RWPE1 (cell line): ENCODE measurements at regions not wholly inside any gene's neighbourhood (a gene's known extent, or its start where the extent isn't known, plus 50 kb on each side); places are given as distances from the start of the nearest gene placed in this dataset.

ENCODE experiments used
- CTCF ChIA-PET: fragments of 350-600 bp; sonication (Branson Sonifier 250); formaldehyde crosslinking; extraction: SDS; loops from one replicate; lab custom pipeline; 2021; lab: Yijun Ruan, JAX
- POLR2A ChIA-PET: fragments of 400-600 bp; formaldehyde crosslinking; extraction: SDS; loops from one replicate; lab custom pipeline; 2020; ENCODE audit warnings: antibody characterized with exemption; ENCODE audit not compliant: low non-redundant PET; lab: Yijun Ruan, JAX
- DNase-seq: peaks from one replicate; pipeline ENCODE4 v3.0.0; 2012; ENCODE audit warnings: low spot score
- H3K27ac ChIP-seq: fragments of 450-650 bp; 2 replicates; pipeline ENCODE4 v1.5.1; 2017
- CTCF ChIP-seq: fragments of 450-650 bp; conservative IDR thresholded peaks from 2 replicates; pipeline ENCODE4 v1.5.1; 2017; ENCODE audit warnings: low read depth, mild to moderate bottlenecking

- ChIA-PET CTCF (interaction anchor here (0.5 to 0.6 kb wide), 2 partner anchors 69 to 144 kb away, joined by 3 to 4 read pairs; no protein-coding TSS in a partner anchor), POLR2A (no interaction called here)
- no peak overlapping the region for H3K27ac ChIP-seq
- DNase-seq, result no peak
- TF ChIP-seq CTCF, result no peak
Measured at GRCh38 chr5:52177193-52177592, 610.5 kb upstream of the ITGA1 start.

DNA sequence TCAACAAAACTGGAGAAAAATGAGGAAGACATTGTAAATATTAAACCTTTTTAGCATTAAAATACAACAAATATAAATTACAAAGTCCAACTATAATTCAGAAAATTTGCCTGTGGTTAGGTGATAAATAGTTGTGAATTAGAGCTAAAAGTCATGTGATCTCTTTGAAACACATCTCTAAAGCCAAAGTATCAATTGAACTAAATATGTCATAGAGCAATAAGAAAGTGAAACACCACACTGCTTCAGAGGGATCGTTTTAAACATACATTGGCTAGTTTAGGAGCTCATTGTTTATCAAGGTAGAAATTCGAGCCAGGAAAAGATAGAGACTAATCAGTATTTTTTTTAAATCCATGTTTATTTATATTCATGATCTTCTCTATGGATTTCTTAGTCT lies 606.3 kb upstream of the ITGA1 start:
- TF ChIP-seq CTCF, result no peak
- H3K27ac ChIP-seq, result no peak overlapping the region
- CTCF ChIA-PET, result interaction anchor here (0.6 kb wide), 1 partner anchor 46 kb away, joined by 4 read pairs; no protein-coding TSS in a partner anchor
- POLR2A ChIA-PET, result no interaction called here
- DNase-seq, result no peak

DNA sequence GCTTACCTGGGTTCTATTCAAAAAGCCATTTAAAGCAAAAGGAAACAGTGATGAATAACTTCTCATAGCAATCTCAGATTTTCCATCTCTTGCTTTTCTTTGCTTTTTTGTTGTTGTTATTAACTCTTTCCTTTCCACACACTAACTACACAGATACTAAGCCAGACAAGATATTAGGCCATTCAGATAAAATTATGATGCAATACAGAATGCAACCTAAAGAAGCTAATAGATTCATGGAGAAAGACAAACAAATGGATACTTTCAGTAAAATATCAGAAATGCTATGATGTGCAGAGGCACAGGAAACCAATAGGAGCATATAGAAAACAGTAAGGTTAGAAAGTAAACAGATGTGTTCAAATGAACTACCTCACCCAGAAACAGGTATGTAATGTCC lies 597.0 kb upstream of the ITGA1 start:
- DNase-seq, result no peak
- H3K27ac ChIP-seq, result no peak overlapping the region
- ChIA-PET POLR2A (no interaction called here), CTCF (interaction anchor here (0.5 kb wide), 1 partner anchor 564 kb away, joined by 3 read pairs; no protein-coding TSS in a partner anchor)
- TF ChIP-seq CTCF, result no peak

GRCh38 chr5:52199833-52200232 lies 587.9 kb upstream of the ITGA1 start:
- no peak for TF ChIP-seq CTCF
- ChIA-PET POLR2A (no interaction called here), CTCF (interaction anchor here (0.6 kb wide), 1 partner anchor 51 kb away, joined by 3 read pairs; no protein-coding TSS in a partner anchor)
- no peak for DNase-seq
- no peak overlapping the region for H3K27ac ChIP-seq

- no peak for DNase-seq
- ChIA-PET CTCF (no interaction called here), POLR2A (no interaction called here)
- TF ChIP-seq CTCF, result no peak
- no peak overlapping the region for H3K27ac ChIP-seq
Measured at GRCh38 chr5:52202256-52202655, 585.5 kb upstream of the ITGA1 start.

DNA sequence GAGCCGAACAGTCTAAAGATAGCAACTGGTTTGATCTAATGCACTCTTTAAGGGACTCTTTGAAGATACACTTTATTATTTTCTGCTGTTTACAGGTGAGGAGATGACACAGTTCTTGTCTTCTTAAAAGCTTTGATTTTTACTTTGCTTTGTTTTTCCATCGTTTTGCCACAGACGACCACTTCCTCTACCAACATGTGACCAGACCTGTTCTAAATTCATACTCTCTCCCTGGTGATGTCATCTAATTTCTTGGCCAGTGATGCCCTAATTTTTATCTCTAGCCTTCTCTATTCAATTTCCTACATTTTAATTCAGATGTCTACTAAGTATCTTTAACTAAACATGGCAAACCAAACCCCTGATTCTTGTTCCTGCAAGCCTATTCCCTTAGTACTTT lies 583.4 kb upstream of the ITGA1 start:
- no peak for TF ChIP-seq CTCF

More for the DNA sequence above, 583.4 kb upstream of the ITGA1 start:
- CTCF ChIA-PET, result no interaction called here
- H3K27ac ChIP-seq, result no peak overlapping the region
- POLR2A ChIA-PET, result no interaction called here
- DNase-seq, result no peak
